HUES6 (cell line): ENCODE measurements at regions not wholly inside any gene's neighbourhood (a gene's known extent, or its start where the extent isn't known, plus 50 kb on each side); places are given as distances from the start of the nearest gene placed in this dataset.
A peak's percentile ranks its signal among the peaks of the same experiment; 100 is the strongest.
"Not testable (repeated sequence)": the region's sequence is repeated elsewhere in the genome, so short reads cannot be mapped to it uniquely, and the experiment has no call there.

Source experiments
- H3K27ac ChIP-seq: 2 replicates; pipeline ENCODE4 v1.7.0; 2013; ENCODE audit warnings: low read depth, mild to moderate bottlenecking, low read length, inconsistent platforms
- H3K27me3 ChIP-seq: 2 replicates; pipeline ENCODE4 v1.6.1; 2013; ENCODE audit warnings: low read length; ENCODE audit not compliant: control insufficient read depth, insufficient read depth
- H3K36me3 ChIP-seq: 2 replicates; pipeline ENCODE4 v1.6.1; 2013; ENCODE audit warnings: low read length; ENCODE audit not compliant: control insufficient read depth, insufficient read depth
- H3K4me1 ChIP-seq: 2 replicates; pipeline ENCODE4 v1.6.1; 2013; ENCODE audit warnings: low read length; ENCODE audit not compliant: control insufficient read depth, insufficient read depth
- H3K4me3 ChIP-seq: 2 replicates; pipeline ENCODE4 v1.5.1; 2013; ENCODE audit warnings: low read depth, low read length
- H3K9ac ChIP-seq: one replicate; pipeline ENCODE4 v1.6.1; 2013; ENCODE audit warnings: mild to moderate bottlenecking, low read length
- H3K9me3 ChIP-seq: 2 replicates; pipeline ENCODE4 v1.6.1; 2013; ENCODE audit warnings: low read depth, low read length; ENCODE audit not compliant: control insufficient read depth, insufficient read depth

DNA sequence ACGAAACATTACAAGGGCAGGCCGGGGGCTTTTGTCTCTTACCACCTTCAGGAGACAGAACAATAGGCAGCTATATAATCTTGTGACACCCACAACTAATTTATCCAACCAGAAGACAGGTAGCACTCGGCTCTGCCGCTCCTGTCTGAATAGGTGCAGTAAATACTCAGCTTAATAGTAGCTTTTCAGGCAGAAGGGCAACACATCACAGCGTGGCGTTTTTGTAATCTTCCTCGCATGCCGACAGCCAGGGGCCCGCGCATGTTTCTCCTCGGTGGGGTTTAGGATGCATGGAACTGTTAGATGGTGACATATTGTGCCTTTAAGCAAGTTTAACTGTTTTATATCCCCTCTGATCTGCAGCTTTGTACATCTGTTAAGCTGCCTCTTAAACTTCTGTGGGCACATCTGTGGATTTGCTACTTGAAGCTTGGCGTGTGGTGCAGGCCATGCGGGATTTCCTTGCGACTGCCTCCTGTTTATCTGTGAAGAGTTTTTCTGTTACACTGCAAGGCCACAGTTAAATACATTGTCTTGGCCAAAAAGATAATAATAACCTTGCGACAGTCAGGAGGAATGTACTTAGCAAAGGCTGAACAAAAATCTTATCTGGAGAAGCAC is 123.2 kb upstream of the BNIP2 start:
- no peak overlapping the region for H3K4me3 ChIP-seq
- H3K36me3 ChIP-seq: no peaks in the 10 kb centered on the region
- no peaks in the 10 kb centered on the region for H3K27me3 ChIP-seq
- no peaks in the 10 kb centered on the region for H3K9me3 ChIP-seq
- H3K4me1 ChIP-seq: peaks cover 10% of the 10 kb centered on the region
- H3K9ac ChIP-seq: no peak overlapping the region
- H3K27ac ChIP-seq: no peak overlapping the region

- H3K4me1 ChIP-seq, H3K27me3 ChIP-seq, H3K9me3 ChIP-seq, H3K27ac ChIP-seq, H3K36me3 ChIP-seq: not testable (repeated sequence)
- H3K4me3 ChIP-seq: peak overlapping the region; percentile 56
- peak overlapping the region; percentile 18 for H3K9ac ChIP-seq
These were observed 114.3 kb upstream of the BNIP2 start for GRCh38 chr15:59803293-59803966.

DNA sequence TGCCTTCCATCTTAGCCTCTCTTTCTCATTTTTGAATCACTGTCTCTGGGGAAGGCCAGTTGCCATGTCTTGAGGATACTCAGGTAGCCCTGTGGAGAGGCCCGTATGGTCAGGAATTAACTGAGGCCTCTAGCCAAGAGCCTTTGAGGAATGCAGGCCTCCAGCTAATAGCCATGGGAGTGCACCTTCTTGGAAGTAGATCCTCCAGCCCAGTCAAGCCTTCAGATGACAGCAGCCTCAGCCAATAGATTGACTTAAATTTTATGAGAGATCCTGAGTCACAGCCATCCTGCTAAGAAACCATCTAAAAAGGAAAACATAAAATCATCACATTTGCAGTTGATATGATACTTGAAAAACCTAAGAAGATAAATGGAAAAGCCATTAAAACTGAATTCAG is 112.5 kb upstream of the BNIP2 start:
- Histone ChIP-seq H3K27me3 (no peaks in the 10 kb centered on the region), H3K4me3 (no peak overlapping the region), H3K9me3 (no peaks in the 10 kb centered on the region), H3K27ac (no peak overlapping the region), H3K36me3 (no peaks in the 10 kb centered on the region), H3K9ac (no peak overlapping the region), H3K4me1 (peaks cover 6% of the 10 kb centered on the region; the same call in 1 of the 2 replicates)

DNA sequence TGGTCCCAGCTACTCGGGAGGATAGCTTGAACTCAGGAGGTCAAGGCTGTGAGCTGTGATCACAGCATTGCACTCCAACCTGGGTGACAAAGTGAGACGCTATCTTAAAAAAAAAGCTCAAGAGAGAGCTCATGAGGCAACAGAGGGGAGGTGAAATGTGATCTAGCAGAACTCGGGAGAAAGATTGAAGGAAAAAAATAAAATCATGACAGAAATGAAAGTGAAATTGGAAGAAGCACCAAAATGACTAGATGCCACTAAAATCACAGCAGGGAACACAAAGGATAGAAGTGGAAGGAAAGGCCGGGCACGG is 109.4 kb upstream of the BNIP2 start:
- Histone ChIP-seq H3K9me3 (no peaks in the 10 kb centered on the region), H3K27me3 (no peaks in the 10 kb centered on the region), H3K4me1 (peaks cover 6% of the 10 kb centered on the region; the same call in 1 of the 2 replicates), H3K4me3 (no peak overlapping the region), H3K9ac (no peak overlapping the region), H3K27ac (no peak overlapping the region), H3K36me3 (no peaks in the 10 kb centered on the region)

DNA sequence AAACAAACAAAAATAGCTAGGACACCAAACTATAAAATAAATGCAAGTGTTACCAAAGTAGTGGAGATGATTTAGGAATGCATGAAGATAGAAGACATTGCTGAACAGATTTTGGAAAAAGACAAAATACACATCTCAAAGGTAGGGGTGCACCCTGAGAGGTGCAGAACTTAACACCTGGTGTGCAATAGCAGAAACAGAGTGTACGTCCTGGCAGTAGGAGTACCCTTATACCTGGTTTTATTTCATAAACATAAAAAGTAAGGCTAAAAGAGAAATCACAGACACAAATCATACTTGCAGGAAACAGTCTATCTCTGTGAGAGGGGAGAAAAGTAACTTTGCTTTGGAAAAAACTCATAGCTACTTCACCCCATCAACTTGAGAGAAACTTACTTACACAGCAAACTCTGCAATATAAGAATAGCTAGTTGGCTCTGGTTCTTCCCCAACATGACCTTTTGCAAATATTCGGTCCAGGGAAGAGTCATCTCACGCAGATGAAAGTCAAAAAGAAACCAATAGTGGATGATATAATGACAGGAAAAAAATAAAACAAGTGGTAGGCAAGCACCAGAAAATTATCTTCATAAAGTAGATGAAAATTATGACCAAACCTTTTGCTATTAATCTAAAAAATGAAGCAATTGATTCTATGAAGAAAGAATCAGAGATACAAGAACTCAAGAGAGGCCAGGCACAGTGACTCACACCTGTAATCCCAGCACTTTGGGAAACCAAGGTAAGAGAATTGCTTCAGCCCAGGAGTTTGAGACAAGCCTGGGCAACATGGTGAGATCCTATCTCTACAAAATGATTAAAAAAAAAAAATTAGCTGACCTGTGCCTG is 108.9 kb upstream of the BNIP2 start:
- no peaks in the 10 kb centered on the region for H3K36me3 ChIP-seq
- no peak overlapping the region for H3K27ac ChIP-seq
- H3K27me3 ChIP-seq: no peaks in the 10 kb centered on the region
- peaks cover 2% of the 10 kb centered on the region; the same call in 1 of the 2 replicates for H3K4me1 ChIP-seq
- H3K9me3 ChIP-seq: no peaks in the 10 kb centered on the region
- H3K9ac ChIP-seq: no peak overlapping the region
- H3K4me3 ChIP-seq: no peak overlapping the region

- H3K4me1 ChIP-seq: no peaks in the 10 kb centered on the region
- no peaks in the 10 kb centered on the region for H3K9me3 ChIP-seq
- H3K27ac ChIP-seq: no peak overlapping the region
- no peak overlapping the region for H3K4me3 ChIP-seq
- H3K27me3 ChIP-seq: no peaks in the 10 kb centered on the region
- H3K36me3 ChIP-seq: no peaks in the 10 kb centered on the region
- no peak overlapping the region for H3K9ac ChIP-seq
These were observed 105.2 kb upstream of the BNIP2 start for GRCh38 chr15:59794229-59794886.

GRCh38 chr15:59792359-59792758 is 103.2 kb upstream of the BNIP2 start:
- Histone ChIP-seq H3K9ac (no peak overlapping the region), H3K9me3 (no peaks in the 10 kb centered on the region), H3K27ac (no peak overlapping the region), H3K4me3 (no peak overlapping the region), H3K4me1 (no peaks in the 10 kb centered on the region), H3K27me3 (no peaks in the 10 kb centered on the region), H3K36me3 (no peaks in the 10 kb centered on the region)

- H3K9ac ChIP-seq: no peak overlapping the region
These were observed 102.6 kb upstream of the BNIP2 start for GRCh38 chr15:59791755-59792154.

GRCh38 chr15:59791079-59791478 is 102.0 kb upstream of the BNIP2 start:
- Histone ChIP-seq H3K9me3 (no peaks in the 10 kb centered on the region), H3K36me3 (no peaks in the 10 kb centered on the region), H3K9ac (no peak overlapping the region), H3K27me3 (no peaks in the 10 kb centered on the region), H3K27ac (no peak overlapping the region), H3K4me1 (peaks cover 3% of the 10 kb centered on the region; the same call in 1 of the 2 replicates), H3K4me3 (no peak overlapping the region)

More at GRCh38 chr15:59791755-59792154, 102.6 kb upstream of the BNIP2 start:
- H3K4me1 ChIP-seq: no peaks in the 10 kb centered on the region
- H3K9me3 ChIP-seq: no peaks in the 10 kb centered on the region
- H3K36me3 ChIP-seq: no peaks in the 10 kb centered on the region
- H3K27me3 ChIP-seq: no peaks in the 10 kb centered on the region
- H3K4me3 ChIP-seq: no peak overlapping the region
- no peak overlapping the region for H3K27ac ChIP-seq

DNA sequence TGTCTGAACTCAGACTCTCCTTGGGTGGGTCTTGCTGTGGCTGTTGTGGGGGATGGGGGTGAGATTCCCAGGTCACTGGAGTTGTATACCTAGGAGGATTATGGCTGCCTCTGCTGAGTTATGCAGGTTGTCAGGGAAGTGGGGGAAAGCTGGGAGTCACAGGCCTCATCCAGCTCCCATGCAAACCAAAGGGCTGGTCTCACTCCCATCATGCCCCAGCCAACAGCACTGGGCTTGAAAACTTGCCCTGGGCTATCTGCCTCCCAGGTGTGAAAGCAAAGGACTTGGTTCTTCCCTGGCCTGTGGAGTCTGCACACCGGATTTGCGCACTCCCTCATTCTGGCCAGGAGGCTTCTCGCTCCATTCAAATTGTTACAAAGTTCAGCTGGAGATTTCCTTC is 97.3 kb upstream of the BNIP2 start:
- not testable (repeated sequence) for H3K4me3 ChIP-seq, H3K4me1 ChIP-seq, H3K36me3 ChIP-seq, H3K27me3 ChIP-seq, H3K9me3 ChIP-seq, H3K27ac ChIP-seq, H3K9ac ChIP-seq

DNA sequence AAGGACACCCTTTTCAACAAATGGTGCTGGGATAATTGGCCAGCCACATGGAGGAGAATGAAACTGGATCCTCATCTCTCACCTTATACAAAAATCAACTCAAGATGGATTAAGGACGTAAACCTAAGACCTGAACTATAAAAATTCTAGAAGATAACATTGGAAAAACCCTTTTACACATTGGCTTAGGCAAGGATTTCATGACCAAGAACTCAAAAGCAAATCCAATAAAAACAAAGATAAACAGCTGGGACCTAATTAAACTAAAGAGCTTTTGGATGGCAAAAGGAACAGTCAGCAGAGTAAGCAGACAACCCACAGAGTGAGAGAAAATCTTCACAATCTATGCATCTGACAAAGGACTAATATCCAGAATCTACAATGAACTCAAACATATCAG is 96.9 kb upstream of the BNIP2 start:
- not testable (repeated sequence) for H3K4me1 ChIP-seq, H3K9ac ChIP-seq, H3K4me3 ChIP-seq, H3K9me3 ChIP-seq, H3K36me3 ChIP-seq, H3K27ac ChIP-seq, H3K27me3 ChIP-seq
